Uterus (tissue), 3 donors: ENCODE measurements at regions not wholly inside any gene's neighbourhood (a gene's known extent, or its start where the extent isn't known, plus 50 kb on each side); places are given as distances from the start of the nearest gene placed in this dataset.

ENCODE experiments used
- DNase-seq, 2 donors: peaks; one replicate each; pipeline ENCODE4 v3.0.0-alpha.2; 2019 to 2020
- H3K27ac ChIP-seq, 2 donors: fragments of 200-600 bp; sonication (generic); 1 replicate in 1 of 2; 2 replicates in 1 of 2; pipeline ENCODE4 v1.5.1; 2016 to 2018
- H3K27me3 ChIP-seq, 2 donors: fragments of 200-600 bp; sonication (generic); one replicate each; pipeline ENCODE4 v1.5.1; 2018 to 2019; ENCODE audit warnings: control low read depth in 1 of 2
- H3K36me3 ChIP-seq, 2 donors: fragments of 200-600 bp; sonication (generic); one replicate each; pipeline ENCODE4 v1.5.1; 2019; ENCODE audit warnings: control low read depth in 1 of 2
- H3K4me1 ChIP-seq, 2 donors: fragments of 200-600 bp; sonication (generic); one replicate each; pipeline ENCODE4 v1.5.1; 2018 to 2019; ENCODE audit warnings: control low read depth in 1 of 2
- H3K4me3 ChIP-seq, 2 donors: fragments of 200-600 bp; sonication (generic); 1 replicate in 1 of 2; 2 replicates in 1 of 2; pipeline ENCODE4 v1.5.1; 2018 to 2019; ENCODE audit warnings: mild to moderate bottlenecking in 1 of 2
- H3K9me3 ChIP-seq, 2 donors: fragments of 200-600 bp; sonication (generic); one replicate each; pipeline ENCODE4 v1.5.1; 2019; ENCODE audit warnings: control low read depth in 1 of 2
- POLR2A ChIP-seq, 2 donors: fragments of 450-650 bp; IDR thresholded peaks; one replicate each; pipeline ENCODE4 v1.6.1; 2016; ENCODE audit warnings: antibody characterized with exemption in 2 of 2, mild to moderate bottlenecking in 1 of 2, moderate library complexity in 1 of 2
- intact Hi-C: fragments of 100-400 bp; cut with DNase I; formaldehyde crosslinking; loops from one replicate; pipeline ENCODE4 v1.15.1; 2023; ENCODE audit warnings: low total_unique reads
- TF ChIP-seq, protein P1 (sequence below), 4 experiments: fragments of 200-600 bp in 2 of 4; fragments of 450-650 bp in 2 of 4; sonication (generic) in 2 of 4; IDR thresholded peaks; one replicate each; pipeline ENCODE4 v1.5.1; 2016 to 2019; ENCODE audit warnings: antibody characterized with exemption in 4 of 4, mild to moderate bottlenecking in 2 of 4, moderate library complexity in 1 of 4
- donor health status: DM: yes; HTN: yes; CAD: no.

DNA sequence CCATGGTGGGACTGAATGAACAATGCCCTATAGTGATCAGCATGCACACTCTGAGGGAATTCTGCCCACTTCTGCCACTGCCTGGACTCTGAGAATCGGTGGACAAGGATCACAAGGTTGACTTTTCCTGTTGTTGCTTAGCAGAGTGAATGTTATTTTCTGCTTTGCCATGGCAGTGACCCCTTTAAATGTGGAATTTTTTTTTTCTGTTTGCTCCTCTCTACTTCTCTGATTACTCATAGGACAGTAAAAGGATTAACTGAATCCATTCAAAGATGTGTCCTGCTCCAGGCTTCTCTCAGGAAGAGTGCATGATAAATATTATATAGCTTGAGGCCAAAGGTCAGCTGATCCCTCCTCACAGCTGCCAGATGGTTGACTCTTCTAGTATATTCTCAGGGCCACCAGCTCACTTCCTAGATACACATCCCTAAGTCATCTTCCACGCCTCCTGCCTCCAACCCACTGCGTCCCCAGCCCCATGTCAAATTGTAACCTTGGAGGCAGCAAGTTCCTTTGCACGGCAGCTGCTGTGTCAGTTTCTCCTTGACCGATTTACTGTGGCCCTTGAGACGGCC lies 74.0 kb upstream of the RALGPS2 start:
- Histone ChIP-seq H3K27me3 (no peaks in the 10 kb centered on the region), H3K4me1 (no peaks in the 10 kb centered on the region), H3K9me3 (no peaks in the 10 kb centered on the region), H3K27ac (no peak overlapping the region), H3K36me3 (no peaks in the 10 kb centered on the region), H3K4me3 (no peak overlapping the region)
- TF ChIP-seq POLR2A (IDR thresholded peaks at IDR 0.05): no peak
- TF ChIP-seq, protein P1, sequence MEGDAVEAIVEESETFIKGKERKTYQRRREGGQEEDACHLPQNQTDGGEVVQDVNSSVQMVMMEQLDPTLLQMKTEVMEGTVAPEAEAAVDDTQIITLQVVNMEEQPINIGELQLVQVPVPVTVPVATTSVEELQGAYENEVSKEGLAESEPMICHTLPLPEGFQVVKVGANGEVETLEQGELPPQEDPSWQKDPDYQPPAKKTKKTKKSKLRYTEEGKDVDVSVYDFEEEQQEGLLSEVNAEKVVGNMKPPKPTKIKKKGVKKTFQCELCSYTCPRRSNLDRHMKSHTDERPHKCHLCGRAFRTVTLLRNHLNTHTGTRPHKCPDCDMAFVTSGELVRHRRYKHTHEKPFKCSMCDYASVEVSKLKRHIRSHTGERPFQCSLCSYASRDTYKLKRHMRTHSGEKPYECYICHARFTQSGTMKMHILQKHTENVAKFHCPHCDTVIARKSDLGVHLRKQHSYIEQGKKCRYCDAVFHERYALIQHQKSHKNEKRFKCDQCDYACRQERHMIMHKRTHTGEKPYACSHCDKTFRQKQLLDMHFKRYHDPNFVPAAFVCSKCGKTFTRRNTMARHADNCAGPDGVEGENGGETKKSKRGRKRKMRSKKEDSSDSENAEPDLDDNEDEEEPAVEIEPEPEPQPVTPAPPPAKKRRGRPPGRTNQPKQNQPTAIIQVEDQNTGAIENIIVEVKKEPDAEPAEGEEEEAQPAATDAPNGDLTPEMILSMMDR (IDR thresholded peaks at IDR 0.05): no peak
- no peak for DNase-seq
- intact Hi-C loops: no loop called here

DNA sequence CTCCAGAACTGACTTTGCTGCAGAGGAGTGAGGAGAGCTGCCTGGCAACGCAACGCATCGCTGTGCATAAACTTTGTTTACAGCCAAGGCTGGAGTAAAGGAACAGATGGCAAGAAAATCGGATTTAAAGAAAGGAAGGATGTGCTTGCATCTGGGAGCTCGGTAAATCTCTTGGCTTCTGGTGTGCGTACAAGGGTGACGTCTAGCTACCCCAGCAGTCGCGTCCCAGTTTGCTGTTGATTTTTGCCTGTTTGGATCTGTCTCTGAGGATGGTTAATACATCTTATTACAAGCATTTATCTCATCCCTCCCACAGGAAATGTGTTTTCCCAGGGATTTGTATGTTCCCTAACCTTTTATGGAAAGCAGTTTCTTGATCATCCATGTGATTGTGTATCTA lies 73.3 kb upstream of the RALGPS2 start:
- no peak for TF ChIP-seq POLR2A (IDR thresholded peaks at IDR 0.05)
- TF ChIP-seq, protein P1 (IDR thresholded peaks at IDR 0.05): no peak
- Histone ChIP-seq H3K27me3 (no peaks in the 10 kb centered on the region), H3K9me3 (no peaks in the 10 kb centered on the region), H3K27ac (peak overlapping the region in 1 of 2 donors; percentile 3), H3K4me3 (no peak overlapping the region), H3K4me1 (no peaks in the 10 kb centered on the region), H3K36me3 (no peaks in the 10 kb centered on the region)
- DNase-seq: no peak
- intact Hi-C loops: no loop called here

DNA sequence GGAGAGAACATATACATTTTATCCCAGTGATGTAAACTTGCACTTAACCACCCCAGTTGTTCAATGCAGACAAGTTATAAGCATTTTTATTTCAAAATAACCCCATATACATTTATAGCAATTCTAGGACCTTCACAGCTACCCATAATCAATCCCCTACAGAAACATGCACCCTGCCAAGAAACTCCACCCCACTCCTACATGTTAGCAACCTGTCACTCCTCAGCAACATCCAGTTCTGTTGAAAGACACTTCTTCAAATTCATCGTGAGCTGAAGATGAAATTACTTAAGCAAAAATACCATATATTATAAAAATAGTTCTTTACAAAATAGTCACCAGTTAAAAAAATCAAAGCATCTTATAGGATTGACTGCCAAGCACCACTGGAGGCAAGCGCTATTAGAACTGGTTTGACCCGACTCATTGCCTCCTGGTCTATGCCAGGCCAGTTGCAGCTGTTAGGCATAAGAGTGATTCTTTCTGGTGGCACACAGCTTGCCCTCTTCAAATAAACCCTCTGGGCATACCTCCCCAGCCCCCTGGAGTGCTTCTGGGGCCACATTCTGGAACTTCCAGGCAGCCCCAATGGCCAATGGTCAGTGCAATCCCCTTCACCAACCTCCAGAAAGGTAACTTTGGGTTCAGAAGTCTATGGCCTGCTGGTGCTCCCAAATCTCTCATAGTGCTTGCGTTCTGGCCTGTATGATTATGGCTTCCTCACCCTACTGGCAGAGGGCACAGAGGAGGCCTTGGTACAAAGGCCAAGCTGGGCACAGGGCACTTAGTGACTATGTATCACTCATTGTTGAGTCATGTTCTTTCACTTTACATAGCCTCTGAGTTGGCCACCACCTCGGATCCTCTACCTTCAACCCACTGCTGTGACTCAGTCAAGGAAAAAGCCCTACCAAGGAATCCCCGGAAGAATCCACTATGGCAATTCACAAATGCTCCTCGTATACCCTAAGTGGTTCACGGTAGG lies 72.2 kb upstream of the RALGPS2 start:
- DNase-seq: no peak
- TF ChIP-seq POLR2A (IDR thresholded peaks at IDR 0.05): no peak
- TF ChIP-seq, protein P1 (IDR thresholded peaks at IDR 0.05): no peak
- intact Hi-C loops: no loop called here
- H3K27ac ChIP-seq: no peak overlapping the region
- H3K27me3 ChIP-seq: no peaks in the 10 kb centered on the region
- H3K4me3 ChIP-seq: no peak overlapping the region
- H3K9me3 ChIP-seq: no peaks in the 10 kb centered on the region
- H3K4me1 ChIP-seq: no peaks in the 10 kb centered on the region
- H3K36me3 ChIP-seq: no peaks in the 10 kb centered on the region

DNA sequence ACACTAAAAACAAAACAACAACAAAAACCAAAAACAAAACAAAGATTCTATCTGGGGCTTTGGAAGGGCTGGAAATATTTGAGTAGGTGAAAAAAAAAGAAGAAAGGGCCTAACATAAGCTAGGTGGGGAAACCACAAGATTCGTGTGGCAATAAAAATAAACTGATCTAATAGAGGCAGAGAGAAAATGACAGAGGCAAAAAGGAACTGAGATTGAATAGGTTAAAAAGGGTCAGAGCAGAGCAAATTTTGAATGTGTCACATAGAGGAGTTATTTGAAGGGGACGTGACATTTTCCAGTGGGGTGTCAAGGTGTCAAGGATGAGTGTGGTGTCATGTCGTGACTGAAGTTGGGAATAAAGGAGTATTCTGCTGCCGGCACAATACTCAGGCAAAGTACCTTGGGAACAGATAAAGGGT lies 65.2 kb upstream of the RALGPS2 start:
- no peak overlapping the region for H3K4me3 ChIP-seq
- no peaks in the 10 kb centered on the region for H3K9me3 ChIP-seq
- H3K4me1 ChIP-seq: no peaks in the 10 kb centered on the region
- no peak for DNase-seq
- no peak overlapping the region for H3K27ac ChIP-seq
- H3K27me3 ChIP-seq: no peaks in the 10 kb centered on the region
- intact Hi-C loops: no loop called here
- H3K36me3 ChIP-seq: no peaks in the 10 kb centered on the region
- no peak for TF ChIP-seq POLR2A (IDR thresholded peaks at IDR 0.05)
- TF ChIP-seq, protein P1 (IDR thresholded peaks at IDR 0.05): no peak

DNA sequence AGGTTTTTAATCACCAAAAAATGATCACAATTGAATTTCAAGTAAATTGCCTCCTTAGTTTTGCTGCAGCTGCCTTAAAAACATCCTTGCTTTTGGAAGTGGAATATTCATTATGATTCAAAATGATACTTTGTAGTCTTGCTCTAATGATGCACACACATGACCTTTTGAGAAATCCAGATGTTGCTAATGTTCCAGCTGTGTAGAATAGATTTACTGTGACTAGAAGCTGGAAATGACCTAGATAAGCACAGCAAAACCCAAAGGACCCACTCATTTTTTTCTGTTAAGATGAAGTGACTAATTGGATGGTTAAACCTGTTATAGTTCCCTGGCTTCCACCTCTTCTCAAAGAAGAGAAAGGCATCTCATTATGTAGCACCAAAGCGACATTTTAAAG lies 64.6 kb upstream of the RALGPS2 start:
- no peak for DNase-seq
- Histone ChIP-seq H3K36me3 (no peaks in the 10 kb centered on the region), H3K27ac (no peak overlapping the region), H3K27me3 (no peaks in the 10 kb centered on the region), H3K4me3 (no peak overlapping the region), H3K9me3 (no peaks in the 10 kb centered on the region), H3K4me1 (no peaks in the 10 kb centered on the region)
- TF ChIP-seq, protein P1 (IDR thresholded peaks at IDR 0.05): no peak
- no peak for TF ChIP-seq POLR2A (IDR thresholded peaks at IDR 0.05)
- intact Hi-C loops: no loop called here
